Midbrain (tissue), 1 donor: ENCODE measurements at regions not wholly inside any gene's neighbourhood (a gene's known extent, or its start where the extent isn't known, plus 50 kb on each side); places are given as distances from the start of the nearest gene placed in this dataset.
"Not testable (repeated sequence)": the region's sequence is repeated elsewhere in the genome, so short reads cannot be mapped to it uniquely, and the experiment has no call there.

Experiments
- DNase-seq: peaks from one replicate; lab custom pipeline; 2025; lab: John Stamatoyannopoulos, UW

DNA sequence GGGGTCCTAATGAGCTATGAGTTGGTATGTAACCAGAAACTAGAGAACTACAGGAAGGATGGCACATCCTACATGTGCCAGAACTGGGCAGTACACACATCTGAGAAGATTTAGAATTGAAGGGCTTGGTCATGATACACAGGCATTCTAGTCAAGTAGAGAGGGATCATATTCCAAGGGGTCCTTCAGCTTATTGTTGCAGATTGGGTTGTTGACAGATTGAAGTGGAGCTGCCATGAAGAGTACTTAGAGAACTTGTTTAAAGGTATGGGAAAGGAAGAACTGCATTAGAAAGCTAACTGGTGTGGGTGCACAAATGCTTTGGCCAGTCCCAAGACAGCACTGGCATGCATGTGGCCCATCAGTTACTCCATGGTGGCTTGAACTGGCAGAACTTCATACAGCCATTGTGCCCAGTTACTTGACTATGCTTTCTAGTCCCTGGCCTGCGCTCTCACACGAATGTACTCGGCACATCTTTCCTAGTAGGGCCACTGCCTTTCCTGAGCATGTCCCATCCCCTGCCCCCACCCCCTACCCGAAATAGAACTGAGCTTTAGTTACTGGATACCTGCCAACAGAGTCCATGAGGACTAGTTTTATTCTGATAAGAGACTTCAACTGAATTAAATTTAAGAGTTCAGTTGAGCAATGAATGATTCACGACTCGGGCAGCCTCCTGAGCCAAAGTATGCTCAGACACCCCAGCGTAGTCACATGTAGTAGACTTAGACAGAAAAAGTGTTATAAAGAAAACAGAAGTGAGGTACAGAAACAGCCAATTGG is 64.0 kb downstream of the CCNG2 start:
- no peak for DNase-seq

DNA sequence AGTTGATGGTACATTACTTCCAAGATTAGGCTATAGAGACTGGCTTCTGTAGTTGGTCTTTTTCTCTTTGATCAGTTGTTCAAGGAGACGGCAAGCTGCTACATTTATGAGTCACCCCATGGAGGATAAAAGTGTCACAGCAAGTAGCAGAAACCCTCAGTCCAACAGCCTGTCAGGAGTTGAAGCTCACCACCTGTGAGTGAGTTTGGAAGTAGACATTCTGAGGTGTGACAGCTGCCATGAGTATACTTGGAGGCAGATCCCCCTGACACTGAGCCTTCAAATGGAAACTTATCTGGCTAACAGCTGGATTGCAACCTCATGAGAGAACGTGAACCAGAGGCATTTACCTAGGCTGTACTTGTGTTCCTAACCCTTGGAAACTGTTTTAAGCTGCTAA is 68.0 kb downstream of the CCNG2 start:
- no peak for DNase-seq

DNA sequence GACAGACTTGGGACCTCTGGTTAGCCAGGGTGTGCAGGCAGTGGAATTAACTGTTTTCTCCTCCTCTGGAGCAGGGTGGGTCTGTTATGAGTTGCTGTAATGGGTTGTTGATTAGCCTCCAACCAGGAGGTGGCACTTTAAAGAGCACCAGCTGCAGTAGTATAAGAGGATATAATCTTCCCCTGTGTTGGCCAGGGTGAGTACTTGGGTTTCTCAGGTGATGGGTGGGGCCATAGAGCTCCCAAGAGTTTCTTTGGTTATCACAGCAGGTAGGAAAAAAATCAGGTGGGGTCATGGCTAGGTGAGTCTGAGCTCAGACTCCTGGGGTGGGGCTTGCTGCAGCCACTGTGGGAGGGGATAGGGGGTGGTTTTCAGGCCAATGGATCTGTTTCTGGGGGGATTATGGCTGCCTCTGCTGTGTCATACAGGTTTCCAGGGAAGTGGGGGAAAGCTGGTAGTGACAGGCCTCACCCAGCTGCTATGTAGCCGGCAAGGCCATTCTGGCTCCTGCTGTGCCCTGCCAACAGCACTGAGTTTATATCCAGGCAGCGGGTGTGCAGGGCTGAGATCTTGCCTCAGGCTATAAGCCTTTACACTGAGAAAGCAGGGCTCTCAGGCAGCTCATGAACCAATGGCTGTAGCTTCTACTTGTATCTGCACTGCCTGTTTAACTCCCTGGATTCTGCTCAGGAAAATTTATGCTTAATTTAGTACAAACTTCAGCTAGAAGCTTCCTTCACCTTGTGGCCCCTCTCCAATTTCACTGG is 70.1 kb downstream of the CCNG2 start:
- DNase-seq = no peak

DNA sequence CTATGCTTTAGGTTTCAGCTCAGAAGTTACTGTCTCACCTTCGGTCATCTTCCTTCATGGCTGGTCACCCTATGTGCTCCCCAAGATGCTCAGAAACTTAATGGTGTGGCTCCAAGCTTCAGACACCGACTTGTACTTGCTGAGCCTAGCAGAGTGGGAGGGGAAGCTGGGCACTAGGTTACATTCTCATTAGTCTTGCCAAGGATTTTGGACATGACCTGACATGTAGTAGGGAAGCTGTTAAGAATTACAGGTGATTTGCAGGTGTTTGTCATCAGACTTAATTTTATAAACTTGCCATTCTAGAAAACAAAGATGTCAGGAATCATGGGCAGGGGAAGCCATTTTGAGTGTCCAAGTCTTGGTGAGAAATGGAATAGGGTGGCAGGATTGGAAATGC is 72.4 kb downstream of the CCNG2 start:
- DNase-seq = no peak

DNA sequence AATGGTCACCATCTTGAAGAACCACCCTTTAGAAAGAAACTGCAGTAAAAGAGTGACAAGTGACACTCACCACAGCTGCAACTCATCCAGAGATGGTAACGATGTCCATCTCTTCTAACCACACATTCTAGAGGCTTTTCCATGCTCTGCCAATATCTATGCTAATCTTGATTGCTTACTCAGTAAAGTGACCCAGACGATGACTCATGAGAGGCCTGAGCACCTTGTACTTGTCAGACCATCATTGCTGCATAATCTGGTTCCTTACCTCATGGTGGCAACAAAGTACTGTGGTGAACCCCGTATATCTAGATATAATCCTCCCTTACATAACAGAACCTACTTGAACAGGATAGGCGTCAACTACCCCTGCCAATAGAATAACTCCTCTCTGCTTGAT is 75.6 kb downstream of the CCNG2 start:
- no peak for DNase-seq

DNA sequence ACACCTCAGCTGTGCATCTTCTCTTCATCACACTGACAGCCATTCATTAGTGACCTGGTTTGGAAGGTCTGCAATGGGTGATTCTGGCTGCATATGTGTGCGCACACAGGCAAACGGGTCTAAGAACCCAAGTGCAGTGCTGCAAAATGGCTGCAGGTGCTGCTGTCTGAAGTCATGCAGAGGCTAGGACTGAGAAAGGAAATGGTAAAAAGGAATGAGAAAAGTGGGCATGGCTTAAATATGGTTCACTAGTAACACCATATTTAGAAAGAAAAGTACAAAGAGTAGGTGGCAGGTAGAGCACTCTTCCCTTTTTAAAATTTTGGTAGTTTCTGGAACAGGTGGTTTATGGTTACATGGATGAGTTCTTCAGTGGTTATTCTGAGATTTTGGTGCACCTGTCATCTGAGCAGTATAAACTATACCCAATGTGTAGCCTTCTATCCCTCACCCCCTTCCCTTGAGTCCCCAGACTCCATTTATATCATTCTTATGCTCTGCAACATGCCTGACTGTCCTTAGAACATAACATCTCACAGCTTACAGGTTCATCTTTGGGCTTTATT is 78.4 kb downstream of the CCNG2 start:
- DNase-seq = no peak

DNA sequence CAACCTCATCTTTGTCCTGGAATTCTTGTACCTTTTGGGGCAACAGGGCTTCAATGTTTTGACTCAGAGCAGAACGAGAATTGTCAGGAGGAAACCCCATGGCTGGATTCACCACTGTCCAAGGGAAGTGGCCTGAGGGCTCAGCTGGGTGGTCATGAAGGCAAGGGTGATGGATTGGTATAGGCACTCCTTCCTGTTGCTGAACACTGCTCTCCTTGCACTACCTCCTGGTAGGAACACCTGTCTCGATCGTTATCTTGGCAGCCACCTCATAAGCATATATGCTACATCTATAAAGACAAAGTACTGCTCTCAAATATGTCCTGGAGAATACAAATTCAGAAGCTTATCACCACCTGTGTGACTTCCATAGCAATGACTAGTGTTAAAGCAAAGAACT is 79.8 kb downstream of the CCNG2 start:
- no peak for DNase-seq

DNA sequence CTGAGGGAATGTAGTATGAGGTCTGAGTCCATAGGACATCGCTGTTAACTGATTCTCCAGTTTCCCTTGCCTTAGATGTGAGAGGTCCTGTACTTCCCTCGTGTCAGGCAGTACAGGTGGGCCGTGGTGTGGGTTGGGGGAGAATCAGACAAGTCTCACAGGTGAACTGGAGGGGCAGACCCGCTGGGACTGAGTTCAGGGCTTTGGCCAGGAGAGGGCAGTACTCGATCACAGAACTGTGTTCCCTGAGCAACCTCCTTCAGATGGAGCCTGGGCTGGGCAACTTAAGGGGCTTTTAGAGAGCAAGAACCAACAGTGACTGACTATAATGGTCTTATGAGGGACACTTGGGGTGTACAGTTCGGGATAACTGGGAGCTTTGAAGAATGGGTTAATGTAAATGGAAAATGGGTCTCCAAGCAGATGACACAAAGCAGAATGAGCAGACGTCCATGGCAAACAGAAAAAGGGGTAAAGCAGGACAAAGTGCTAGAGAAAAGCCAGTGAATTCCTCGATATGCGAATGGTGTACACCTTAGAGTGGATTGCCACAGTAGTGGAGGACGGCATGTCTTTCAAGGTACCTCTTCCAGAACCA is 83.6 kb downstream of the CCNG2 start:
- DNase-seq = peak; percentile 59

DNA sequence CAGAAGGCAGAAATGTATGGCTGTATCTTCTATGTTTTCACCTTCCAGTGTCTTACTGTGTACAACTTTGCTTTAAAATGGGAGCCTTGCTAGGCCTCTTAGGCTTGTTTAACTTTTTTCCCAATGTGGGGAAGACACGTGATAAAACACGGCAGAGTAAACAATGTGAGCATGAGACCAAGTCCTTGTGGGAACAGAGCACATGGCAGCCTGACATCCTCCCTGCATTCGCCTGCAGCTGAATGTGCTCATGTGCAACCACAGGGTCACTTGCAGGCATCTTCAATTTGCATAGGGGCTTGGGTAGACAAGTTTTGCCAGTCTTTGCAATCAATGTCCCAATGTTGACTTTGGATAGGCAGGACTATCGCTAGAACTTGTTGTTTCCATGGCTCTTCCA is 91.8 kb downstream of the CCNG2 start:
- no peak for DNase-seq

DNA sequence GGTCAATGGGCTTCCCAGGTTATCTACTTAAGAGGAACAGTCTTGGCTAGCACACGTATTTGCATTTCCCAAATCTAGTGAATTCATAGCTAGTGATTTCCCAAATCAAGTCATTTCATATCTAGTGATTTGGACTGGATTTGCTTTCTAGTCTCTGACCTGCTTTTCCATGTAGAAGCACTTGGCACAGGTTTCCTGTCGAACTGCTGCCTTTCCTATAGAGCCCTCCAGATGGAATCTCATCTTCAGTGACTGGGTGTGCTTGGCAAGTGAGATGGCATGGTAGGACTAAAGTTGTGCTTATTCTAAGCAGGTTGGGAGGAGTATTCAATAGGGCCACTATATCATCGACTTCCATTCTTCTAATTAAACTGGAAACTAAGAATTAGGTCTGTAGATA is 94.7 kb downstream of the CCNG2 start:
- DNase-seq = no peak

DNA sequence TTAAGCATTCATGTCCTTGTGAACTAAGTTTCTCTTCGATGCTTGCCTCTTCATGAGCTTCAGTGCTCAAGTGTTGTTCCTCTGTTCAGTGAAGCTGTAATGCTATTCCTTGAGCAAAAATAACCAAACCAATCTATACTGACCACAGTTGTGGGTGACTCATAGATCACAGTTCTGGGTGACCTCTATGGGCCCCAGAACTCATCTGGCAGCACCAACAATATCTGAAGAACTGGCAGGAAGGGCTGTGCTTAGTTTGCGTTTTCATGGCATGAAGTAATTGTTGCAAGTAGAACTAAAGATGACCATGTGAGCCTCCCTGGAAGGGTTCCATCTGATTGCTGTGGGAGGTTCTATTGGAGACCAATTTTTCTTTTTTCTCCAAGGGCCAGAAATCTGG is 106.2 kb downstream of the CCNG2 start:
- DNase-seq = no peak

DNA sequence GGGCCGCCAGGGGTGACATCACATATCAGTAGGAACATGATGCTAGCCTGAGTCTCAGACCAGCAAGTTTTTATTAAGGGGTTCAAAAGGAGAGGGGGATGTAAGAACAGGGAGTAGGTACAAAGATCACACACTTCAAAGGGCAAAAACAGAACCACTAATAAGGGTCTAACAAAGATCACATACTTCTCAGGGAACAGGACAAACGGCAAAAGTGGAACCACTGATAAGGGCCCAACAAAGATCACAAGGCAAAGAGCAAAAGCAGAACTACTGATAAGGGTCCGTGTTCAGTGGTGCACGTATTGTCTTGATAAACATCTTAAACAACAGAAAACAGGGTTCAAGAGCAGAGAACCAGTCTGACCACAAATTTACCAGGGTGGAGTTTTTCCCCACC is 107.0 kb downstream of the CCNG2 start:
- DNase-seq = not testable (repeated sequence)

DNA sequence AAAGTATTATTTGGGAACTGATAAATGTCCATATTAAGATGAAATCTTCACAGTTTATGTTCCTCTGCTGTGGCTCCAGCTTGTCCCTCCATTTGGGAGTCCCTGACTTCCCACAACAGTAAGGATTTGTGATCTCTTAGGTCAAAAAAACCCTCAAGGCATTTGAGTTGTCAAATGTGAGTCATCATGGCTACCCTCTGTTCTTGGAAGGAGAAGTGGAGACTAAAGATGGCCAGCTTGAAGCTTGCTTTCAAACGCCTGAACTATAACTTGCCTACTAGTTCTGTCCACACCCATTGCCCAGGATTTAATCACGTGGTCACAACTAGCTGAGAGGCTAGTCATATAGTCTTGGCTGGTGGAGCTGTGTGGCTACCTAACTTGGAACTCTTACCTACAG is 107.8 kb downstream of the CCNG2 start:
- DNase-seq = no peak

DNA sequence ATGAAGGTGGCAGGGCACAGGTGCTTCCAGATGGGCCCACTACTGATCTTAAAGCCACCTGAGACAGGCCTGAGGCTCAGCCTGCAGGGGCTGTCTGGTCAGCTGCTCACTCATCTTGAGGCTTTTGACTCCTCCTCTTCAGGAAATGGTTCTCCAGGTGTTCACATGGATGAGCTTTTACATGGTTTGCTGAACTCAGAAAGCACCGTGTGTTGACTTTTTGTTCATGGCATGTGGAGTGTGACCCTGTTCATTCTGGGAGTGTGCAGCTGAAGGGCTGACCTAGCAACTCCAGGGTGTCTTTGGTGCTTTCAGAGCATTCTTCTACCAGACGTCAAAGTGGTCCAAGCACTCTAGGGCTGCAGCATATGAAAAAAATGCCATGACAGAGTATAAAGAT is 111.1 kb downstream of the CCNG2 start:
- no peak for DNase-seq

DNA sequence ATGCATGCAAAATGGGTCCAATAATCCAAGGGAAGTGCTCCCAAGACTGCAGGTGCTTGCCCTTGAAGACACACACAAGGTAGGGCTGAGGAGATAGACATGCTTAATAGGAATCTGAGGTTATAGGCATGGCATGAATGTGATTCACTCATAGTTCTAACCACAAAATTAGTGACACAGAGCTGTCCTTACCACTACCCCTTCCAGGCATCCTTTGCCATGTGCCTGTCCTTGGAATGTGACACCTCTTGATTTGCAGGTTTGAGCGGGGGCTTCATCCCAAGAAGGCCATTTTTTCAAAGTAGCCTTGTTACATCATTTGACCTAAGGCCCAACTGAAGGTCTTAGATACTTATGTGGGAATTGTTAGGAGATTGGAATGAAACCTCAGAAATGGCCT is 112.5 kb downstream of the CCNG2 start:
- no peak for DNase-seq

DNA sequence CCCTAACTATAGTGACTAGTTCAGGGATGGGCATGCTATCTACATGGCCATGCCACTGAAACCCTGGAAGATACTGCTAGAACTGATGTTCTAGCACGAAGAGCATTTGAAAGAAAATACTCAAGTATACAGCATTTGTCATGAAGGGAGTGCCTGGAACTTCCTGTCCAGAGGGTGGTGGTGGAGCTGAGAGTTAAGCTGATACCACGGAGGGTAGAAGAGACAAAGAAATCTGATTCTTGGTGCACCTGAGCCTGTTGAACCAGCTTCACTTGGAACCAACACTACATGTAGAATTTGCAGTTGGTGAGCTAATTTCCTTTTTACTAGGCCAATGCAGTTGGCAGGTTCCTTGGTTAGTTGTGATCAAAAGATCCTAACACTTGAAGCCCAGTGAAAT is 116.4 kb downstream of the CCNG2 start:
- no peak for DNase-seq

DNA sequence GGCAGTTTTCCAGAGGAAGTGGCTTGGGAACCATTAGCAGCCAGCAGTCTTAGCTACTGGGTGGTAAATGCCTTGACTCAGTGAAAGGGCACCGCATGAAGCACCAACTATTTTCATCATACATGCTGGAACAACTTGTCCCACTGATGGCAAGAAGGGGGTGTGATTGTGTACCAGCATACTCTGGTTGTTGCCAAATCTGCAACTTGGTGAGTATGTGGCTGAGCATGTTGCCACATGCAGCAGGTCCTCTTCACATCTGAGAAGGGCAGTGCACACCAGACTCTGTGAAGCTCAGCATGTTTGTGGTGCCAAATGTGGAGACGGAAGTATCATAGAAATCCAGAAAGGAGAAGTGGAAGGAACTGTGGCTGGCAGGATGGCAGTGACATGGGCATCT is 122.1 kb downstream of the CCNG2 start:
- not testable (repeated sequence) for DNase-seq

DNA sequence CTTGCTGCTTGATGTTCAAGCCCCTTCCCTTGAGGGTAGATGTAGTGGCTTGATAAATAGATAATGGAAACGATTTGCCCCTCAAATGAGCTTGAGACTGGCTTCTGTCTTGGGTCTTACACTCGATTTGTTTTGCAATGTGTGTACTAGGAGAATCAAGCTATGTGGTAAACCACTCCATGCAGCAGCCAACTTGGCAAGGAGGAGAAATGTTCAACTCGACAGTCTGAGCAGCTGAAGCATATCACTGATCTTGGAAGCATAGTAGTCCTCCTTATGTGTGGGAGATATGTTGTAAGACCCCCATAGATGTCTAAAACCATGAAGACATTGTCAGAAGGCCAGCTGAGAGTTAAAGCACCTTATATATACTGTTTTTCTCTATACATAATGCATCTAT is 125.3 kb downstream of the CCNG2 start:
- no peak for DNase-seq

DNA sequence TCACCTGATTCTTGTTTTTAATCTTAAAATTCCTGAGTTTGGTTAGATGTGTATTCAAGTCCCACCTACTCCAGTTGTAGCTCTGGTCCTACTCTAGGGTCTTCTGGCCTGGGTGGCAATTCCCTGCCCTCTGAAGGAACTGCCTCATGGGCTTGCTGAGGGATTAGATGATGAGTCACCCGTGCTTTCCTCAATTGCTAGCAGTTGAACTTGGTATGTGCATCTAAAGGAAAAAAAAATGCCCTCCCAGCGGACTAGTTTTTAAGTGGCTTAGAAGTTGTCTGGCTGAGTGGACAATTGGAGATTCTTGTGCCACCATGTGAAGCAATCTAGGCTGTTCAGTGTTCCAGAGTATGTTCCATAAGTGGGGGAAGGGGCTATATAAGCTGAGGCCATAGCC is 127.0 kb downstream of the CCNG2 start:
- DNase-seq = no peak

DNA sequence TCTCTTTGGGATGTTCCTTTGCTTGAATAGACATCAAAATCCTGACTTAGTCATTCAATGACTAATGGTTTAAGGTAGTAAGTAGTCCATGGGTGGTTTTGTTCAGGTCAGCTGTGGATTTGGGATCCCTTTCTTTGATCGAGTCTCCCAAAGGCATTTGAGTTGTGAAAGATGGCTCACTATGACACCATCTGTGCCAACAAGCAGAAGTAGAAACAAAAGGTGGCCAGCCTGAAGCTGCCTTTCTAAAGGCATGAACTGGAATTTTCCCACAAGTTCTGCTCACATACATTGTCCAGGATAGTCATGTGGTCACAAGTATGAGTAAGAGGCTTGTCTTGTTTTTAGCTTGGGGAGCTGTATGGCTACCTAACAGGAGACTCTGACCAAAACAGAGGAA is 129.9 kb downstream of the CCNG2 start:
- no peak for DNase-seq

DNA sequence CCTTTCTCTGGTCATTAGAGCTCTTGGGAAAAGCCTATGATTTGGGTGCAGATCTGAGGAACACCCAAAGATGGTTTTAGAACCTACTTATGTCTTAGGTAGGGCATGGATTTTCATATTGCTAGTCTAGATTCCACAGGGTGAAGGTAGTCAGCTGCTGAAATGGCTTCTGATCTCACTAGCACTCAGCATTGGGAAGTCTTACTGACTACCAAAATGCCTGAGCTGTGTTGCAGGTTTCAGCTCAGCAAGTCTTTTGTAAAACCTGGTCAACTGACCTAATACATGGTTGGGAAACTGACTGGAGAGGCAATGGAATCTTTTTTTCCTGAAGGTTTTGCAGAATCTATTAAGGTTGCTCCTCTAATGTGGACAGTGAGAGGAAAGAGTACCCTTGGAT is 136.4 kb downstream of the CCNG2 start:
- DNase-seq = no peak

DNA sequence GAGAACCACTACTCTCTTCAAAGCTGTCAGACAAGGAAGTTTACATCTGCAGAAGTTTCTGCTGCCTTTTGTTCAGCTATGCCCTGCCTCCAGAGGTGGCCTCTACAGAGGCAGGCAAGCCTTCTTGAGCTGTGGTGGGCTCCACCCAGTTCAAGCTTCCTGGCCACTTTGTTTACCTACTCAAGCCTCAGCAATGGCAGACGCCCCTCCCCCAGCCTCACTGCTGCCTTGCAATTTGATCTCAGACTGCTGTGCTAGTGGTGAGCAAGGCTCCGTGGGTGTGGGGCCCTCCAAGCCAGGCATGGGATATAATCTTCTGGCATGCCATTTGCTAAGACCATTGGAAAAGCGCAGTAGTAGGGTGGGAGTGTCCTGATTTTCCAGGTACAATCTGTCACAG is 144.0 kb downstream of the CCNG2 start:
- not testable (repeated sequence) for DNase-seq

DNA sequence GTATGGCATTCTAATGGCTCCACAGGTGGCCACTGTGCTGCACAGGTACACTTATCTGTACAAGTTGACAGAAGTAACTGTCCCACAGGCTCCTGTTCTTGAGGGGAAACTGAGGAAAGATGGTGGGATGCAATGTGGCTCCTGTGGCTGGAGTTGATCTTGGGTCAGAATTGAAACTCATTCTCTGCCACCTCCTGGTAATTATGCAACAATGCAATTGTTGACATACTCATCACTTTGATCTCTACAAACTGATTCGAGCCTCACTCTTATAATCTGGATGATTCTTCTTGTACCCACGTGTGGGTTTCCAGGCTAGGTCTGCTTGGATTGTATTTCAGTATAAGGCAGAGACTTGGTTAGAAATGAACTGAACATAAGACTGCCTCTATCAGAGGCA is 148.8 kb downstream of the CCNG2 start:
- DNase-seq = no peak
